ENCODE measurements at regions not wholly inside any gene's neighbourhood (a gene's known extent, or its start where the extent isn't known, plus 50 kb on each side); places are given as distances from the start of the nearest gene placed in this dataset.

DNA sequence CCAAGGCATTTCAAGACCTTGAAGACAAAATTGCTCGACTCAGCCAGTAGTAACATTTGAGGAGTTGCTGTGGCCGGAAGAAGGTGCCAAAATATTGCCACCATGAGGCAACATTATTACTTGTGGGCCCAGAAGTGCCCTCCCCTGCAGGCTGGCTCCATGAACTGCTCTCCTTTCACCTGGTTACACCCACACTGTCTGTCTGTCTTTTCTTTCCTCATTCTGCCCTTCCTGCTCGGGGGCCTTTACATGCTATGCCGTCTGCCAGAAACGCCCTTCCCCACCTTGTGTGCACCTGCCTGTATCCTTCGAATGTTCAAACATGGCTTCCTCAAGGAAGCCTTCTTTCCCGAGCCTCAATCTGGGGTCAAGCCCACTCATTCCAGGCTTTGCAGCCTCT is 224.2 kb upstream of the DIO3 start:
- DNase-seq, result no peak

DNA sequence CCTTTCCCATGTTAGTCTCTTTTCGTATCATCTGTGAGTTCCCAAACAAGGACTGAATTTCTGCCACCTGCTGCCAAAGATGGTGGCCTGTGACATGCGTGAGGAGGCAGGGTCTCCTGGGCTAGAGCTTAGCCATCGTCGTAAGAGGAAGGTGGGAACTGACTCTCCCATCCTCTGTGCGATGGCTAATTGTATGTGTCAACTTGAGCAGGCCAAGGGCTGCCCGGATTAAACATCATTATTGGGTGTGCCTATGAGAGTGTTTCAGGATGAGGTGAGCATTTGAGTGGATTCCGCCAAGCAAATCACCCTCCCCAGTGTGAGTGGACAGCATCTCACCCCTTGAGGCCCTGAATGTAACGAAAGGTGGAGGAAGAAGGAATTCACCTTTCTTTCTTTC is 220.7 kb upstream of the DIO3 start:
- DNase-seq, result no peak

- DNase-seq, result no peak
Measured at GRCh38 chr14:101347893-101348777, 213.2 kb upstream of the DIO3 start.

DNA sequence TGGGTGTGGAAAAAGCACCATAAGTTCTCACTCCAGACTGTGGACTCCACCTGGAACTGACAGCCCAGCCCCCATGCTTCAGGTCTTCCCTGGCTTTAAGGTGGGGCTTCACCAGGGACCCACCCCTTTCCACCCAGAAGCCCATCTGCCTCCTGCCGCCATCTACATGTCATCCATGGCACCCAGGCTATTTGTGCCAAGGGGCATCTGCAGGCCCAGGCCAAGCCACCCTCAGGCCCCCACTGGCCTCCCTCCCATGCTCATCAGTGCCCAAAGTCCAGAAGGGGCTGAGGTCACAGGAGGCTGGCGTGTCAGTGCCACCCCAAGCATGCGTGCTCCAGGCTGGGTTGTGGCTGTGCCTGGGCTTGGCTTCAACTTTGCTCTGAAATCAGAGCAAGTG is 212.2 kb upstream of the DIO3 start:
- no peak for DNase-seq

DNA sequence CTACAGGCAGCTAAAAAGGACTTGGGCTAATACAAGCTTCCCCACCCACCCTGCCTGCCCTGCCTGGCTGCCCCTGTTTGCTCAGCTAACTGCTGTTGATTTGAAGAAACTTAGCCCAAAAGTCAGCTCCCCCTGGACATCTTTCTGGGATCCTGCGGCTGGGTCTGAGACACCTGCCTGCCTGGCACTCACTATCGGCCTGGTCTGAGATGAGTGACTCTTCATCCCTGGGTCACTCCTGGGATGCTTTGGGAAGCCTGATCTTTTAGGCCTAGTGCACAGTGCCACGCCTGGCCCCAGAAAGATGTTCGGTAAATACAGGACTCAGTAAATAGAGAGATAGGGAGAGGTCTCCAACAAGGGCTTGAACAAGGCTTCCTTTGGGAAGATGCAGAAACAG is 211.3 kb upstream of the DIO3 start:
- no peak for DNase-seq

- no peak for DNase-seq
Measured at GRCh38 chr14:101350691-101351090, 210.6 kb upstream of the DIO3 start.

- DNase-seq, result no peak
Measured at GRCh38 chr14:101351146-101351545, 210.1 kb upstream of the DIO3 start.

DNA sequence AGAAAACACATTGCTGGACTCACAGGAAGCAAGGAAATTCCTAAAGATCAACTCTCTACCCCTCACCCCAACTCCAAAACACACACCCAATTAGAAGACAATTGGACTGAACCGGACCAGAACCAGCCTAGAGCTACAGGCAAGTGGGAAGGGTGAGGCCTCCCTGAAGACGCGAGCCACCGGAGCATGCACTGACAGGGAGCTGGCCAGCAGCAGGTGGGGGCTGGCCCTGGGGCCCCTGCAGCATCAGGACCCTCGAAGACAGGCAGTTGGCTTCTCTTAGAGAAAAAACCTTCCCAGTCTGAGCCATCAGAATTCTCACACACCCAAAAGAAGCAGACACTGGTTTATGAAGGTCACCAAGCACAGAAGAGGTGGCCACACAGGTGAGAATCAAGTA is 209.5 kb upstream of the DIO3 start:
- DNase-seq, result no peak

GRCh38 chr14:101352567-101352966 is 208.7 kb upstream of the DIO3 start:
- DNase-seq, result no peak

DNA sequence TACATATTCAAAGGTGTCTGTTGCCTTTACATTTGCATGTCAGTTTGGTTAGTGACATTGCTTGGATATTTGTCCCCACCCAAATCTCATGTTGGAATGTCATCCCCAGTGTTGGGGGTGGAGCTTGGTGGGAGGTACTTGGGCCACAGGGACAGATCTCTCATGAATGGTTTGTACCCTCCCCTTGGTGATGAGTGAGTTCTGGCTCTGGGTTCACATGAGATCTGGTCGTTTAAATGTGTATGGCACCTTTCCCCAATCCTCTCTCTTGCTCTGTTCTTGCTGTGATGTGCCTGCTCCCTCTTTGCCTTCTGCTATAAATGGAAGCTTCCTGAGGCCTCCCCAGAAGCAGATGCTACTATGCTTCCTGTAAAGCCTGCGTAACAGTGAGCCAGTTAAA is 207.9 kb upstream of the DIO3 start:
- no peak for DNase-seq

DNA sequence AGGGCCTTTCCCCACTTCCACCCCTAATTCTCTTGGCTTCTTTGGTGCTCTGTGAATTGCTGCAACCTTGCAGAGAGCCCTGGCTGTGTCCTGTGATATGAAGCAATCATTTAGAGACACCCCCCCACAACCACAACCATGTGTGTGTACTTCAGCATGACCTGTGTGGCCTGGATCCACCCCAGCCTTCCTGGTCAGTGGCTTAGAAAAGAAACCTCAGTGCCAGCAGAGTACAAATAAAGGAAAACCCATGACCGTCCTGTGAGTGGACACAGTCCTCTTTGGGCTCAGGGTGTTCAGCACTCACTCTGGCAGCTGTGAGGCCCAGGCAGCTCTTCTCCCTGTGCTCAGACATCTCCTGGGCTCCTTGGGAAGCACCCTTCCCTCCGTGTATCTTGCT is 206.6 kb upstream of the DIO3 start:
- DNase-seq, result no peak

GRCh38 chr14:101355284-101355683 is 206.0 kb upstream of the DIO3 start:
- DNase-seq, result no peak

- no peak for DNase-seq
Measured at GRCh38 chr14:101357038-101357437, 204.3 kb upstream of the DIO3 start.

DNA sequence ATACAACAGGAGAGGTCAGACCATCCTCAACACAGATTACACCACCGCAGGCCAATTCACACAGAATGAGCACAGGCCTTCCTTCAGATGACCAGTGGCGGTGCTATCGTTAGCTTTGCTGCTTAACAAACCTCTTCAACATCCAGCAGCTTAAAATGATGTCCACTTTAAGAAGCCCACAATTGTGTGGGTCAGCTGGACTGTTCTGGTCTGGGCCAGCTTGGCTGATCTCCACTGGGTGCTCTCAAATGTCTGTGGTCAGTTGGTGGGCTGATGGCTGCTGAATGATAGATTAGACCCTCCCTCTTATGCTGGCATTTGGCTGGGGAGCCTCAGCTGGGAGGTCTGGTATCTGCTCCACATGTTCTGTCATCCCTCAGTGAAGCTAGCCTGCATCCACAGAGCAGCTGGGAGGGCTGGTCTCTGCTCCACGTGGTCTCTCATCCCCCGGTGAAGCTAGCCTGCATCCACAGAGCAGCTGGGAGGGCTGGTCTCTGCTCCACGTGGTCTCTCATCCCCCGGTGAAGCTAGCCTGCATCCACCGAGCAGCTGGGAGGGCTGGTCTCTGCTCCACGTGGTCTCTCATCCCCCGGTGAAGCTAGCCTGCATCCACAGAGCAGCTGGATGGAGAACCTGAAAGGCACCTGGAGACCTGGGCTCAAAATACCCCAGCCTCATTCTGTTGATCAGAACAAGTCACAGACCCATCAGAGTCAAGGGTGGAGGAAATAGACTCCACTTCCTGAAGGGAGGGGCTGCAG is 203.6 kb upstream of the DIO3 start:
- DNase-seq, result no peak

DNA sequence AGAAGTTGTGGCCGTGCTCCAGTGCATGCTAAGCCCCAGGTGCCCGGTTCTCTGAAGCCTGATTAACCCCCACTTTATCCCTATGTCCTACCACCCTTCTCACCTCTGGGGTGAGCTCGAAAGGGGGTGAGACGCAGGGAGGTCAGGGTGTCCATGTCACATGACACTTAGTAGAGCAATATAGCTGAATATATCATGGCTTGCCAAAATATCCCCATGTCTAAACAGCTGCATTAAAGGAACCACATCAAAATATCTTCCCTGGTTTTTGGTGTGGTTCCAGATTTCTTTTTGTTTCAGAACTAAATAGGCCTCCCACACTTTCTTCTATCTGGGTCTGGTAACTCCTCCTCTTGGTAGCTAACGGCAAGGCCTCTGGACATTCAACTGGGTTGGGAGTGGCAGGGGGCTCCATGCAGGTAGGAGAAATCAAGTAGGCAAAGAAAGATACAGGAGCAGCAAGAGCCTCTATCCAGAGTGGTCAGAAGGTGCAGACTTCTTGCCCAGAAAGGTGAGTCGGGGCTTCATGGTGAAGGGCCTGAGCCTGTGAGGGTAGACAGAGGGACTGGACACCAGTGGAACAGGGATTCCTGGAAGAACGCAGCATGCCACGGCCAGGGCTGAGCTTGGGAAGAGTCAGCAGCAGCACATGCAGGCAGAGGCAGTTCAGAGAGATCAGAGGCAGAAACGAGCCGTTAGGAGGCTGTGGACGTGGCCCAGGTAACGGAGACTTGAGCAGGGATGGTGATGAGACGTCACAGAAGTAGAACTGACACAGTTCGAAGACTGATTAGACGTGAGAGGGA is 202.8 kb upstream of the DIO3 start:
- no peak for DNase-seq

DNA sequence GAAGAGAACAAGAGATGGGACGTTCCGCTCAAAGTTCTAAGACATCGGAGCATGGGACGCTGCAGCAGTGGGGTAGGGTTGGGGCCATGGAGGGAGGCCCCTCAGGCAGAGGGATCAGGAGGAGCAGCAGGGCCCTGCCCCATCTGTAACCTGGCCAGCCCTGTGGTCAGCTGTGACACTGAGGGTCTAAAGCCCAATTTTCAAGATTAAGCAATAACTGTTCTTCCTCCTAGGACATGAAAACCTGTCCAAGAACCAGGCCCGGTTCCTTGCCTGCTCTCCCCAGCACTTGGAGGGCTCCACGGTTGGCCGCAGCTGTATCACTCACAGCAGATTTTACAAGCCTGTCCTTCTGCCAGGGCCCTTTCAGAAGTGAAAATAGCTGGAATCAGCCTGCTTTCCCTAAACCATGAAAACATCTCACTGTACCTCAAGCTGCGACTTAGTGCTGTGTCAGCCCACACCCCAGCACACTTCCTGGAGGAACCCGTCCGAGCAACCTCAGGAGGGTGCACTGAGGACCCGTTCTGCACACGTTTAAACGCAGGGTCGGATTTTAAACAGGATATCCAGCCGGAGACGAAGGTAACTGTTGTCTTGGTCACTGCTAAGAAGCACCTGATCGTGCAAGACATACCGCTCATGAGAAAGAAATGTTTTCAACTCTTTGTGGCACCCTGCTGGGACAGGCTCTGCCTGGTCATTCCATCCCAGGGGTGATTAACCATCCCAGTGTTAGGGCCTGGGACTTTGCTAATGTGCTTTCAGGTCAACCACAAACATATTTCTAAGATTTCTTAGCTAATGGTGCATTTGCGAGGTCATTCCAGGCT is 201.9 kb upstream of the DIO3 start:
- no peak for DNase-seq

DNA sequence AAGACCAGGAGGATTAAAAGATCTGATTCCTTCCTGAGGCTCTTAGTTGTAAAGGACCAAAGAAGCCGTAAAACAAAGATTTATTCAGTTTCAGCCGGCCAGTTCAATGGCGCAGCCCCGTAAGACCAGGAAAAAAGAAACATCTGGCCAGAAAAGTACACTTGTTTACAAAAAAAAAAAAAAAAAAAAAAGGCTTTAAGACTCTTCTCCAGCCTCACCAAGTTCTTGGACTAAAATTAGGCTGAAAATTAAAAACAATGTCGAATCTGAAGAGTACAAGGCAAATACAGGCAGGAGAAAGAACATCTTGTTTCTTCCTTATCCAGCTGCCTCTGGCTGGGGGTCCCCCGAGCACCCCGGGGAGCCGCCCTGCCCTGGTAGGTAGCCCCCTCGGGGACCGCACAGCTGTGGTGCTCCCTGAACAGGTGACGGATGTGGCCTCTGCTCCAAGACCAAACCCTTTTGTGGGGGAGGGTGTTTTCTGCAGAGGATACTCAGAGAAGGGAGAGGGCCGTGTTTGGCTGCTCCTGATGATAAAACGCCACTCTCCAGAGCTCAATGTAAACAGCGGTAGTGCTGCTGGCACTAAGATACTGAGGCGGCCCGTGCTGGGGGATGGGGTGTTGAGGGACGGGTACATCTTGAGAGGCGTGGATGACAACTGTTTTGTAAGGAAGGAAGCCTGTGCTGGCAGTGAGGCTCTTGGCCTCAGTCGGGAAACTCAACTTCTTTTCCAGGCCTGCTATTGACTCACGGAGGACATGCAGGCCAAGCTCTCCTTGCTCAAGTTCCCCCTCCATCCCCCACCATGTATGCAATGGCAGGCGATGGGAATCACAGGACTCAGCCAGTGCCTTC is 201.0 kb upstream of the DIO3 start:
- no peak for DNase-seq

- DNase-seq, result no peak
Measured at GRCh38 chr14:101361044-101361443, 200.3 kb upstream of the DIO3 start.

DNA sequence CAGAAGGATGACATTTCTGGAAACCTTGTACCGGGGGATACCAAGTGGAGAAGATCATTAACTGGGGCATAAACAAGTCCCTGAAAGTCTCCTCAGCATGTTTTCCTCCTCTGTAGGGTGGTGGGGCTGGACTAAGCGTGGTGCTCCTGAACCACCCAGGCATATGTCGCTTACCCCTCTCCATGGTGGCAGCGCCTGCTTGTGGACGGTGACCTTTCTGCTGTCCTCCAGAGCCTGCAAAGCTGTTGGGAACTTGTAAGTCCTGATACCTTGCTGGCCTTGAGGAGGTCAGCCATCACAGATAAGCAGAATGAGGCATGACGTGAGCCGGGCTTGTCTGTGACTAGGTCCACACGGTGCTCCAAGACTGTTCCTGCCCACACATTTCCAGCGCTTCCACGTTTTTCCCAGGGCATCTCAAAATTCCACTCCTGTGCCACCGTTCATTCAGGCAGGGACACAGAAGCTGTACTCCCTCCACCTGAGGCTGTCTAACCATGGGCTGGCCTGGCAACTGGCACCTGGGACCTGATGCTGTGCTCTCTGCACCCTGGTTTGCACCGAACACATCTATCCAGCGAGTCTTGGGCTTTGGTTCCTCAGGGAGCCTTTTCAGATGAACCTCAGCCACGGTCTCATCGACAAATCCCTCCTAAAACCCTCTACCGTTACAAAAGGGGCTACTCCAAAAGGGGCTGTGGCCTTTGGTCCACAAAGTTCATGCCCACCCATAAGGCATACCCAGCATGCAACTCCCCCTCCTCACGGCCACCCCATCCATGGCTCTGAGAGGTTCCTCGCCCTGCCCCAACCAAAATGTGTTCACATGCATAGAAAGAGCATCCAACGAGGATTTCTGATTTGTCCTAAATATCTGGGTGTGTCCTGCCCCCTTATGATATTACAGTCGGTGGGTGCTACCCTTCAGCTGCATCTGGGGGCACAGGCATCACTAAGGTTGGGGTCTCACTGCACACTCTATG is 199.6 kb upstream of the DIO3 start:
- DNase-seq, result no peak

Measured in effector CD8-positive, alpha-beta T cell (primary cell).